Osteoblast (primary cell): ENCODE measurements at regions not wholly inside any gene's neighbourhood (a gene's known extent, or its start where the extent isn't known, plus 50 kb on each side); places are given as distances from the start of the nearest gene placed in this dataset.

Experiments
- DNase-seq: peaks from one replicate; pipeline ENCODE4 v3.0.0; 2011; ENCODE audit warnings: low spot score, mixed read lengths; ENCODE audit not compliant: insufficient read length; ENCODE audit errors: missing footprints
- H2AFZ ChIP-seq: 2 replicates; pipeline ENCODE4 v1.6.0; 2011; ENCODE audit warnings: mild to moderate bottlenecking, low read length
- H3K27ac ChIP-seq: 2 replicates; pipeline ENCODE4 v1.5.1; 2011; ENCODE audit warnings: mild to moderate bottlenecking, low read depth, low read length, moderate library complexity
- H3K27me3 ChIP-seq: 2 replicates; pipeline ENCODE4 v1.6.0; 2012; ENCODE audit warnings: mild to moderate bottlenecking, control low read depth, inconsistent platforms, low read length, moderate library complexity; ENCODE audit not compliant: insufficient read depth
- H3K36me3 ChIP-seq: 2 replicates; pipeline ENCODE4 v1.5.1; 2011; ENCODE audit warnings: mild to moderate bottlenecking, low read length, control low read depth, moderate library complexity; ENCODE audit not compliant: insufficient read depth
- H3K4me1 ChIP-seq: 2 replicates; pipeline ENCODE4 v1.5.1; 2011; ENCODE audit warnings: mild to moderate bottlenecking, low read length, control low read depth, moderate library complexity; ENCODE audit not compliant: insufficient read depth
- H3K4me2 ChIP-seq: 2 replicates; pipeline ENCODE4 v1.6.0; 2011; ENCODE audit warnings: mild to moderate bottlenecking, low read length; ENCODE audit not compliant: insufficient read depth
- H3K4me3 ChIP-seq: fragments of 200-600 bp; sonication (generic); 3 replicates; pipeline ENCODE4 v1.5.1; 2012; ENCODE audit warnings: mild to moderate bottlenecking, low read length, inconsistent platforms; ENCODE audit not compliant: insufficient read depth
- H3K79me2 ChIP-seq: 2 replicates; pipeline ENCODE4 v1.6.0; 2012; ENCODE audit warnings: mild to moderate bottlenecking, low read length, control low read depth, inconsistent platforms; ENCODE audit not compliant: insufficient read depth
- H3K9me3 ChIP-seq: 2 replicates; pipeline ENCODE4 v1.5.1; 2011; ENCODE audit warnings: low read depth, low read length, control low read depth
- H4K20me1 ChIP-seq: 2 replicates; pipeline ENCODE4 v1.6.0; 2012; ENCODE audit warnings: mild to moderate bottlenecking, low read length, control low read depth; ENCODE audit not compliant: insufficient read depth
- CTCF ChIP-seq: IDR thresholded peaks from 2 replicates; pipeline ENCODE4 v1.5.1; 2011; ENCODE audit warnings: mild to moderate bottlenecking, low read depth, low read length, moderate library complexity; ENCODE audit errors: extremely low read depth

DNA sequence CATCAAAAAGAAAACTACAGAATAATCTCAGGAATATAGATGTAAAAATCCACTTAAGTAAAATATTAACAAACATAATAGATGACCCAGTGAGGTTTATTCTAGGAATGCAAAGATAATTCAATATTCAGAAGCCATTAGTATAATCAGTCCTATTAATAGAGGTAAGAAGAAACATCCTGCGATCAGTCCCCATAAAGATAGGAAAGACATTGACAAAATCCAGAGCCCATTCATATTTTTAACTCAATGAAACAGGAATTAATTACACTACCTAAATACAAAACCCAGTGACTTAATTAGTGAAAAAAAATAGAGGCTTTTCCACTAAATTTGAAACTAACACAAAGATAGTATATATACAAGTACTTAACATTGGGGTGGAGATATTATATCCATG is 321.4 kb upstream of the INTU start:
- Histone ChIP-seq H4K20me1 (no peaks in the 10 kb centered on the region), H3K4me3 (no peak overlapping the region), H3K36me3 (no peaks in the 10 kb centered on the region), H2AFZ (no peak overlapping the region), H3K4me2 (no peak overlapping the region), H3K27ac (no peak overlapping the region), H3K4me1 (no peaks in the 10 kb centered on the region), H3K79me2 (no peaks in the 10 kb centered on the region), H3K27me3 (no peaks in the 10 kb centered on the region), H3K9me3 (no peaks in the 10 kb centered on the region)
- no peak for DNase-seq
- no peak for TF ChIP-seq CTCF

GRCh38 chr4:127311924-127312323 is 320.8 kb upstream of the INTU start:
- H4K20me1 ChIP-seq, result no peaks in the 10 kb centered on the region
- no peaks in the 10 kb centered on the region for H3K36me3 ChIP-seq
- no peak overlapping the region for H3K27ac ChIP-seq
- no peaks in the 10 kb centered on the region for H3K79me2 ChIP-seq
- H3K4me3 ChIP-seq, result no peak overlapping the region
- no peak for TF ChIP-seq CTCF
- H3K4me1 ChIP-seq, result no peaks in the 10 kb centered on the region
- DNase-seq, result no peak
- H3K27me3 ChIP-seq, result no peaks in the 10 kb centered on the region
- H3K9me3 ChIP-seq, result no peaks in the 10 kb centered on the region
- H3K4me2 ChIP-seq, result no peak overlapping the region
- H2AFZ ChIP-seq, result no peak overlapping the region

DNA sequence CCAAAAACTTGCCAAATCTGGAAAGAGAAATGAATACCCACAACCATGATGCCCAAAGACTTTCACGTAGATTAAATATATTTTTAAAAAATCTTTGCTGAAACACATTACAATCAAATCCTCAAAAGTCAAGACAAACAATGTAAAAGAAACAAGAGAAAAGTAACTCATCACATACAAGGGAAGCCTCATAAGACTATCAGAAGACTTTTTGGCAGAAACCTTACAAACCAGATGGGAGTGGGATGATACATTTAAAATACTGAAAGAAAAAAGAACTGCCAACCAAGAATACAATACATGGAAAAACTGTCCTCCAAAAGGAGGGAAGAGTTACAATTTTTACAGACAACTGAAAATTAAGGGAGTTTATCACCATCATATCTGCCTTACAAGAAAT is 319.0 kb upstream of the INTU start:
- H2AFZ ChIP-seq, result no peak overlapping the region
- H3K4me2 ChIP-seq, result no peak overlapping the region
- H3K27ac ChIP-seq, result no peak overlapping the region
- H3K4me1 ChIP-seq, result no peaks in the 10 kb centered on the region
- H3K4me3 ChIP-seq, result no peak overlapping the region
- TF ChIP-seq CTCF, result no peak
- no peaks in the 10 kb centered on the region for H4K20me1 ChIP-seq
- H3K36me3 ChIP-seq, result no peaks in the 10 kb centered on the region
- H3K79me2 ChIP-seq, result no peaks in the 10 kb centered on the region
- H3K27me3 ChIP-seq, result no peaks in the 10 kb centered on the region
- no peaks in the 10 kb centered on the region for H3K9me3 ChIP-seq
- DNase-seq, result no peak

DNA sequence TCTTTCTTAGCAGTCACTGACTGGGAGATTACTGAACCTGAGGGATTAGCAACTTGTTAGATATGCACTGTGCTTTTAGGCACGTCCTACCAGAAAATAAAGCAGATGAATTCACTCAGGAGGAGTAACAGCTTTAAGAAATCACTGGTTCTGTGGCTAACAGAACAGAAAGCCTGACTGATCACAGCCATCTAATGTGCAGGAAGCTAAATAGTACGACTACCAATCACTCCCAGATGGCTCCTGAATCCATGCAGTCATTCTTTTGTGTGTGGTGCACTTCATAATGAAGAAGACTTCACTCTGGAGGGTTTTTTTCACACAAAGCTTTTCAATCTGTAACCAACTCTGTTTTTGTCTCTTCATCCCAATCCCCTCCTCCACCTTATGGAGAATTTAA is 305.3 kb upstream of the INTU start:
- no peak for TF ChIP-seq CTCF
- H2AFZ ChIP-seq, result no peak overlapping the region
- no peaks in the 10 kb centered on the region for H3K36me3 ChIP-seq
- no peaks in the 10 kb centered on the region for H3K79me2 ChIP-seq
- no peaks in the 10 kb centered on the region for H3K27me3 ChIP-seq
- H3K4me3 ChIP-seq, result no peak overlapping the region
- no peaks in the 10 kb centered on the region for H3K4me1 ChIP-seq
- H3K4me2 ChIP-seq, result no peak overlapping the region
- H3K27ac ChIP-seq, result no peak overlapping the region
- H3K9me3 ChIP-seq, result no peaks in the 10 kb centered on the region
- H4K20me1 ChIP-seq, result no peaks in the 10 kb centered on the region
- no peak for DNase-seq
